ENCODE measurements at regions not wholly inside any gene's neighbourhood (a gene's known extent, or its start where the extent isn't known, plus 50 kb on each side); places are given as distances from the start of the nearest gene placed in this dataset.

DNA sequence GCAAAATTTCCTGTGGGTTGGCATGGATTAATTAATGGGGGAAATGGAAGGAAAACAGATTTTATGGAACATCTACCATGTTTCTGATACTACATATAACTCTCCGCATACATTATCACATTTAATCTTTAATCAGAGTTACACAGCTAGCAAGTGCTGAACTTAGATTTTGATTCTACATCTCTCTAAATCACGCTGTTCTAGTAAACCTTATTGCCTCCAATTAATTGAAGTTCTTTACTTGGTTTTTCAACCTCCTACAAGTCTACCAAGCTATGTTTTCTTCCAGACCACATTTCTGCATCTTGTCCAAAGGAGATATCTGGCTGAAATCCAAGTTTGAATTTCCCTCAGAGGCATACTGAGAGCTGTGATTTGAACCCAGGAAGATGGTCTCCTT, 125.8 kb upstream of the GAREM1 start:
- no peak for DNase-seq (ENCODE audit: low read depth)
- TF ChIP-seq, protein P1, sequence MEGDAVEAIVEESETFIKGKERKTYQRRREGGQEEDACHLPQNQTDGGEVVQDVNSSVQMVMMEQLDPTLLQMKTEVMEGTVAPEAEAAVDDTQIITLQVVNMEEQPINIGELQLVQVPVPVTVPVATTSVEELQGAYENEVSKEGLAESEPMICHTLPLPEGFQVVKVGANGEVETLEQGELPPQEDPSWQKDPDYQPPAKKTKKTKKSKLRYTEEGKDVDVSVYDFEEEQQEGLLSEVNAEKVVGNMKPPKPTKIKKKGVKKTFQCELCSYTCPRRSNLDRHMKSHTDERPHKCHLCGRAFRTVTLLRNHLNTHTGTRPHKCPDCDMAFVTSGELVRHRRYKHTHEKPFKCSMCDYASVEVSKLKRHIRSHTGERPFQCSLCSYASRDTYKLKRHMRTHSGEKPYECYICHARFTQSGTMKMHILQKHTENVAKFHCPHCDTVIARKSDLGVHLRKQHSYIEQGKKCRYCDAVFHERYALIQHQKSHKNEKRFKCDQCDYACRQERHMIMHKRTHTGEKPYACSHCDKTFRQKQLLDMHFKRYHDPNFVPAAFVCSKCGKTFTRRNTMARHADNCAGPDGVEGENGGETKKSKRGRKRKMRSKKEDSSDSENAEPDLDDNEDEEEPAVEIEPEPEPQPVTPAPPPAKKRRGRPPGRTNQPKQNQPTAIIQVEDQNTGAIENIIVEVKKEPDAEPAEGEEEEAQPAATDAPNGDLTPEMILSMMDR (conservative IDR thresholded peaks at IDR 0.05; ENCODE audit: low read depth, low read length), result no peak
- no peak overlapping the region for H3K4me3 ChIP-seq (ENCODE audit: low read length)

DNA sequence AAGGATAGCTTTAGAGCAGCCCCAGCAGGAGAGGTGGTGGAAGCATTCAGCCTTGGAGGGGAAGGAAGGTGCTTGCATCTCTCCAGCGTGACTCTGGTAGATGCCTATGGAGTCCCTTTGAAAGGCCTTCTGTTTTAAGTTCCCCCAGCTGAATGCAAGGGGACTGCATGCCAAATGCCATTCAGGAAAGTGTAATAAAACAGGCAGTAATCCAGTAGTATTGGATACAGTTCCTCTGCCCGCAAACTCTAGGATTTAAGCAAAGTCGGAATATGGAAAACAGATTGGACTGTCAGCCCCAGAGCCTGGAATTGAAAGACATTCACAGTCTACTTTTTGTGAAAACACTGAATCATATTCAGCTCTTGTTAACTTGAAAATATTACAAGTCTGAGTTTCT, 125.2 kb upstream of the GAREM1 start:
- H3K4me3 ChIP-seq (ENCODE audit: low read length), result no peak overlapping the region
- DNase-seq (ENCODE audit: low read depth), result no peak
- TF ChIP-seq, protein P1 (conservative IDR thresholded peaks at IDR 0.05; ENCODE audit: low read depth, low read length), result no peak

DNA sequence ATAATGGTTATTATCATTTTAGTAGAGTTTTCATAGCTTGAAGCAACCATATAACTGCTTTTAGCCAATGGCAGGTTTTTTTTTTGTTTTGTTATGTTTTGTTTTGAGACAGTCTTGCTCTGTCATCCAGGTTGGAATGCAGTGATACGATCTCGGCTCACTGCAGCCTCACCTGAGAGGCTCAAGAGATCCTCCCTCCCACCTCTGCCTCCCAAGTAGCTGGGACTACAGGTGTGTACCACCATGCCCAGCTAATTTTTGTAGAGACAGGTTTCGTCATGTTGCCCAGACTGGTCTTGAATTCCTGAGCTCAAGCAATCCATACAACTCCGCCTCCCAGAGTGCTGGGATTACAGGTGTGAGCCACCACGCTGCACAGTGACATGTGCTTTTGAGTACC, 117.5 kb upstream of the GAREM1 start:
- H3K4me3 ChIP-seq (ENCODE audit: low read length), result no peak overlapping the region
- TF ChIP-seq, protein P1 (conservative IDR thresholded peaks at IDR 0.05; ENCODE audit: low read depth, low read length), result no peak
- no peak for DNase-seq (ENCODE audit: low read depth)

DNA sequence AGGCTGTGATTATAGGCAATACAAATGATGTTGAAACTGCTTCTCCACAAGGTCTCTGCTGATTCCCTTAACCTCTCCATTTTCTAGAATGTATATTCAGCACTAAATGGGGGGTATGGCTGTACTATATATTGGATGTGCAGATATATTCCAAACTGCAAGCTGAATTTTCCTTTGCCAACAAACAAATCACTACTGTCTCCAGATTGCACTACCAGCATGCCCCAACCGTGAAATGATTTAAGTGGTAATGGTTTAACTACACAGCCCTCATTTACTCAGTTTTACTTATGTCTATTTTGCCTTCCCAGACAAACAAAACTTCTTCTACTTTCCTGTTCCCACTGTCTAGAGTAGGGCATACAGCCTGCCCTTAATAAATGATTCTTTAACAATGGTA, 112.7 kb upstream of the GAREM1 start:
- TF ChIP-seq, protein P1 (conservative IDR thresholded peaks at IDR 0.05; ENCODE audit: low read depth, low read length), result no peak
- H3K4me3 ChIP-seq (ENCODE audit: low read length), result no peak overlapping the region
- no peak for DNase-seq (ENCODE audit: low read depth)

DNA sequence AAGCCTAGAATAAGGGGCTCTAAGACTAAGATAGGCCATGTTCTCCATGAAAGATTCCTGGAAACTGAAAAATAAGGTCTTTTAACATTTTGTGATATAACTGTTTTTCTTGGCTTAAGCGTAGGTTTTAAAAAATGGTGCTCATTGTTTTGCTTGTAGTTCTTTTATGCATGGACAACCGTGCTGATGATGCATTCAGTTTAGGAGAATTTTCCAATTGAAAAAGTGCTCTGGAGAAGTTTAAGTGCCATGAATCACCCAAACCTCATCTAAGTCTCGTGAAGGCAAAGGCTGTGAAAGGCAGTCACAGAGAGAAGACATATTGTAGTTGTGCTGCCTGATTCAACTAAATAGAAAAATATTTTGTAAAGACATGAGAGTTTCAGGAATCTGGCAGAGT, 111.8 kb upstream of the GAREM1 start:
- TF ChIP-seq, protein P1 (conservative IDR thresholded peaks at IDR 0.05; ENCODE audit: low read depth, low read length), result no peak
- no peak overlapping the region for H3K4me3 ChIP-seq (ENCODE audit: low read length)
- DNase-seq (ENCODE audit: low read depth), result no peak

DNA sequence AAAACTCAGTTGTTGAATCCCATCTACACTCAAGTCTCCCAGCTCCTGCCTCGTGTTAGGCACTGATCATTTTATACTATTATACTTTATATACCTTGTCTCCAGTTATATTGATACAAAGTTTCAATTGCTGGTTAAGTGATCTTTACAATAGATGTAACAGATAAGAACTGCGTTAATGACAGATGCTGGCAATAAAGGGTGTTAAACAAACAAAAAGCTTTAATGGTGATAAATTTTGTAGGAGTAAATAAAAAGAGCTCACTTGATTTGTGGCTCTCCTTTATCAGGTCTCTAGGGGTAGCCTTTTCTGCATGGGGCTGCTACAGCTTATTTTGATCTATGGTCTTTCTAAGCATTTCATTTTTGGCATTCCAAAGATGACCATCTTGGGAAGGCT, 106.9 kb upstream of the GAREM1 start:
- DNase-seq (ENCODE audit: low read depth), result no peak
- no peak overlapping the region for H3K4me3 ChIP-seq (ENCODE audit: low read length)
- TF ChIP-seq, protein P1 (conservative IDR thresholded peaks at IDR 0.05; ENCODE audit: low read depth, low read length), result no peak

DNA sequence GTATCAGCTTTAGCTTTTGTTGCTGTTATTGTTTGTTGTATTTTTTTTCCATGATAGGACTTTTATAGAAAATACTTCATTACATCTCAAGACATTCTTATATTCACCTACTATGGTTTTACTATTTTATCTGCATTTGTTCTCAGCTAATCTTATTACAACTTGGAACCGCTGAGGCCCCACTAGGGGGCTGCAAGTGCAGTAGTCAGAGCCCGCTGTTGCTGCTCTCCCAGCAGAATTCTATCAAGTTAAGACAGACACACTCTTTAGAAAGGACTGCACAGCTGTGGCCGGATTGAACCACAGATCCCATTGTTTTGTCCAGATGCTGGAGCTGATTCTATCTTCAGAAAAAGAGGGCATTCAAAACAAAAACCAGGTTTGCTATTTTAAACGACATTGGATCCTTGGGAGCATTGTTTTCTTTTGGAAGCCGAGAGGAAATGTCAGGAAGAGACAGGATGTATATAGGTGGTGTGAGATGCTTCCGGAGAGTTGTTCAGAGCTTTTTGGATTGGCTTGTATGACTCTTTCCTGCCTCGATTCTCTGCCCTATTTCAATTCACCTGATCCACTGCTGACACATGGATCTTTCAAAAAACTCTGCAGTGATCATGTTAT, 105.7 kb upstream of the GAREM1 start:
- TF ChIP-seq, protein P1 (conservative IDR thresholded peaks at IDR 0.05; ENCODE audit: low read depth, low read length), result peak; percentile 84
- no peak overlapping the region for H3K4me3 ChIP-seq (ENCODE audit: low read length)
- DNase-seq (ENCODE audit: low read depth), result peak; percentile 10
